Esophagus (tissue), 2 donors: ENCODE measurements at regions not wholly inside any gene's neighbourhood (a gene's known extent, or its start where the extent isn't known, plus 50 kb on each side); places are given as distances from the start of the nearest gene placed in this dataset.
A peak's percentile ranks its signal among the peaks of the same experiment; 100 is the strongest.

ENCODE experiments used
- H3K27ac ChIP-seq, 2 donors: one replicate each; pipeline ENCODE4 v1.5.1; 2013; ENCODE audit warnings: low read depth in 2 of 2, mild to moderate bottlenecking in 2 of 2, inconsistent platforms in 1 of 2, low read length in 1 of 2, moderate library complexity in 1 of 2
- H3K27me3 ChIP-seq, 2 donors: one replicate each; pipeline ENCODE4 v1.6.1; 2013; ENCODE audit warnings: low read length in 2 of 2, control low read depth in 1 of 2, mild to moderate bottlenecking in 1 of 2; ENCODE audit not compliant: insufficient read depth in 2 of 2, control insufficient read depth in 1 of 2
- H3K36me3 ChIP-seq, 2 donors: one replicate each; pipeline ENCODE4 v1.6.1; 2013; ENCODE audit warnings: low read length in 1 of 2; ENCODE audit not compliant: control insufficient read depth in 2 of 2, insufficient read depth in 2 of 2
- H3K4me1 ChIP-seq, 2 donors: one replicate each; pipeline ENCODE4 v1.6.1; 2013; ENCODE audit warnings: low read length in 1 of 2; ENCODE audit not compliant: control insufficient read depth in 2 of 2, insufficient read depth in 2 of 2
- H3K4me3 ChIP-seq, 2 donors: one replicate each; pipeline ENCODE4 v1.5.1; 2013; ENCODE audit warnings: low read length in 2 of 2, mild to moderate bottlenecking in 2 of 2, low read depth in 1 of 2, moderate library complexity in 1 of 2
- H3K9me3 ChIP-seq, 2 donors: one replicate each; pipeline ENCODE4 v1.6.1; 2013; ENCODE audit warnings: mild to moderate bottlenecking in 2 of 2, low read depth in 1 of 2, low read length in 1 of 2, moderate library complexity in 1 of 2; ENCODE audit not compliant: control insufficient read depth in 2 of 2, insufficient read depth in 1 of 2
- WGBS, 2 donors: extraction: QIAGEN DNeasy Blood & Tissue Kit; methylation state at CpG; one replicate each; pipeline ENCODE4 v1.1.7; 2013; 5-methylcytosine and 5-hydroxymethylcytosine counted together
- donor health status: healthy with polysubstance abuse.
- donor health status: Bipolar disorder and iron deficiency.

DNA sequence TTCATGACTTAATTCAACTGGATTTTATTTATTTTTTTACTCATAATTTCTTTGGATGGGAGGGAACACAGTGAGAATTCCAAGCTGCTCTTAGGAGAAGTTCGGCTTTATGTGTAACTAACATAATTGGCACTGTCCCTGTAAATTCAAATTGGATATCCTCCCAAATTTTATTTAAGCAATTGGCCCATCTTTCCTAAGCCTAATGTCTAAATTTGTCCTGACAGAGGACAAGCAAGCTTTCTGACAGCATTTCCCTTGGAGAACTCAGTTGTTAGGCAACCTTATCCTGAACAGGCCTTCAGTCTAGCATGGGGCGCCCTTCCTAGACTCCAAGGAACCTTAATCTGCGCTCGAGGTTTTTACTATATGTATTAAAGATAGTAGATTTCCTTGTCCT lies 550.3 kb downstream of the NUF2 start:
- no peak overlapping the region for H3K27ac ChIP-seq

DNA sequence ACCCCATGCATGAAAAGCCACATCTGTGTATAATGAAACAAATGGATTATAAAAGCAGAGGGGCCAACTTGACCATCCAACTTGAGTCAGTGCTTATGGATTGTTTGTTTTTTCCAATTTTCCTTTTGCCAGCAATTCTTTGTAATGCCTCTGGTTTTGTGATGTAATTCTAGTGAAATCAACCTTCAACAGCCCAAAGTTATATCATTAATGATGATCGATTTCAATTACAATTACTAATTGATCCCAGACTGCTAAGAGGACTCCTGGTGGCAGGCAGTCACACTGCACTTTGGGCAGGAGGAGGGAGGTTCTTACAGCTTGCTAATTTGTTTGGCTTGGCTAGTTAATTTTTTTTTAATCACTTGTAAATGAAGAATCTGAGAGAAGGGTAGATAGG lies 552.3 kb downstream of the NUF2 start:
- Histone ChIP-seq H3K27me3 (no peaks in the 10 kb centered on the region), H3K4me1 (peaks cover 0 to 3% of the 10 kb centered on the region in 2 donors), H3K36me3 (no peaks in the 10 kb centered on the region), H3K27ac (no peak overlapping the region), H3K9me3 (peaks cover 0 to 2% of the 10 kb centered on the region in 2 donors), H3K4me3 (no peak overlapping the region)
- 69 to 71% methylated on average over 1 of the region's 1 CpG for WGBS, 2 donors

More for the DNA sequence above, 550.3 kb downstream of the NUF2 start:
- Histone ChIP-seq H3K9me3 (peaks cover 0 to 2% of the 10 kb centered on the region in 2 donors), H3K4me3 (no peak overlapping the region), H3K36me3 (no peaks in the 10 kb centered on the region), H3K27me3 (no peaks in the 10 kb centered on the region), H3K4me1 (peaks cover 0 to 3% of the 10 kb centered on the region in 2 donors)
- WGBS, 2 donors: 61 to 63% methylated on average over 4 of the region's 4 CpGs

DNA sequence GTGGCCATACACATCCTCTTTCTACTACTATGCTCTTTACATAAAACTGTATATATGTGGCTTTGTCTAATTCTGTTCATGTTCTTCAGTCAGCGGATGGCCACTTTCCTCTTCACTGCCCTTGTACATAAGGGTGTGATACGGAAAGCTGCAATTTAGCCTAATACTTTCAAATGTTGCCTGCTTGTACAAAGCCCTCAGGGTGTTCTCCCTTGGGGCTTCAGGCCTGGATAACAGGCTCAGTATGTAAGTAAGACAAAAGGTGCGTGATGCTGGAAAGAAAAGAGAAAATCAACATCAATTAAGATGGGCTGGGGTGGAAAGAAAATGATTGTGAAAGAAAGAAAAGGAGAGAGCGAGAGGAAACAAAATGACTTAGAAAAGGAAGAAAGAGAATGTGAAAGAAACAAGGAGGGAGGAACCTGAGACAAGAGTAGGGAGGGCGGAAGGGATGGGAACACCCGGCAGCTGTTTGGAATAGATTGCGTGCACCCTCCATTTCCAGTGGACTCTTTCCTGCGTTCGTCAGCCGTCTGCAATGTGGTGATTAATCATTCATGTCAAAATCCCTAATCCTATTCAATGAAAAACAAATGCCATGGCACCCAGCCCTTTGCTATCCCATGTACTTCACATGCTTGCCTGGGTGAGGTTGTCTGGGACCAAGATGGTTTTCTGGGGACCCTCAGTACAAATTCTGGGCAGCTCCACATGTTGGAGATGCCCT lies 553.6 kb downstream of the NUF2 start:
- H3K36me3 ChIP-seq: no peaks in the 10 kb centered on the region
- peaks cover 0 to under 1% of the 10 kb centered on the region in 2 donors for H3K9me3 ChIP-seq
- no peak overlapping the region for H3K4me3 ChIP-seq
- no peaks in the 10 kb centered on the region for H3K27me3 ChIP-seq
- 36 to 49% methylated on average over 10 of the region's 10 CpGs for WGBS, 2 donors
- H3K27ac ChIP-seq: peak overlapping the region in 1 of 2 donors; percentile 80
- peaks cover 0 to 3% of the 10 kb centered on the region in 2 donors for H3K4me1 ChIP-seq

DNA sequence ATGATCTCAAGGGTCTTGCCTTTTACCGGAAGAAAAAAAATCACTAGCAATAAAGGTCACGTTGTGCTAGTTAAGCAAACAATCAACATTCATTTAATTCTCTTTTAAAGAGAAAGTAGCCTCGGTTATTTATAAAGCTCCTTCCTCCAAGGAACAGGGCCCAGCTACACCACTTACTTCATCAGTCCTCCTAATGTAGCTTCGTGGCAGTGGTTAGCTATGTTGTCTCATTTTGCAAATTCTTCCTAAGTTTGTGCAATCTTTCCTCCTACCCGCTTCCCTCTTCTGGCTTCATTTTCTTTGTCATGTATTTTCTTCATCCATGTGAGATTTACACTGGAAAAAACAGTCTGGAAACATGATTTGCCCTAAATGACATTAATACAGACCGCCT lies 554.2 kb downstream of the NUF2 start:
- 30% methylated on average over 6 of the region's 6 CpGs for WGBS, 2 donors

DNA sequence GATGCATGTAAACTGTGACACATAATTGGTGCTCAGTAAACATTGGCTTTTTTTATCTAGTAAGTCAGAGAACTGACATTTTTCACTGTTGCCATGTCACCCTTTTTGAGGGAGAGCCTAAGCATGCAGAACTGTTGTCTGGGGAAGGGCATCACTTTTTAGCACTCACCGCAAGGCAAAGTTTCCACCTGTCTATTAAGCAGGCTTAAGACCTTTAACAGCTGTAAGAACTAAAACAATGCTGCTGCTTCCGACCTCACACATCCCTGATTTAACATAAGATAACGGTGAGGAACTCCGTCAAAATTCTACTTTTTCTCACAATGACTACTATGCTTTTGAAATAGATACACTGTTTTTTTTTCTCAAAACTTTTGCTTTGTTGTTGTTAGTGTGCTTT lies 554.8 kb downstream of the NUF2 start:
- Histone ChIP-seq H3K27me3 (no peaks in the 10 kb centered on the region), H3K4me3 (no peak overlapping the region), H3K27ac (no peak overlapping the region), H3K36me3 (no peaks in the 10 kb centered on the region), H3K9me3 (no peaks in the 10 kb centered on the region), H3K4me1 (peaks cover 0 to 3% of the 10 kb centered on the region in 2 donors)
- WGBS, 2 donors: 68 to 76% methylated on average over 4 of the region's 4 CpGs

More for the DNA sequence above, 554.2 kb downstream of the NUF2 start:
- Histone ChIP-seq H3K36me3 (no peaks in the 10 kb centered on the region), H3K4me1 (peaks cover 0 to 3% of the 10 kb centered on the region in 2 donors), H3K9me3 (no peaks in the 10 kb centered on the region), H3K4me3 (no peak overlapping the region), H3K27me3 (no peaks in the 10 kb centered on the region), H3K27ac (no peak overlapping the region)

DNA sequence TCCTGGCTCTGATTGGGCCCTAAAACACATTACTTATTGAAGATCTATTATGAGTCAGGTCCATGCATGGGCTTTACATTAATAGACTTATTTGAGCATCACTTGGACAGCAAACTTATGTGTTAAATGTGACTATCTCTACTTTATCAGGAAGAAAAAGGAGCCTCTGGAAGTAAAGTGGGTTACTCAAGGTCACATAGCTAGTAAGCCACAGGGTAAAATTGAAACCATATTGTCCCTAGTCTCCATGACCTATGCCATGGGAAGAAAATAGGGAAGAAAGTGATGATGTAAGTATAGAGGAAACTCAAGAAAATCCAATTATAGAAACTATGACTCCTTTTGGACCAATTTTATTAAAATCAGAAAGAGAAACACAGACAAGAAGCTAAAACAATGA lies 555.3 kb downstream of the NUF2 start:
- Histone ChIP-seq H3K27me3 (no peaks in the 10 kb centered on the region), H3K27ac (no peak overlapping the region), H3K4me3 (no peak overlapping the region), H3K4me1 (peaks cover 0 to 3% of the 10 kb centered on the region in 2 donors), H3K9me3 (no peaks in the 10 kb centered on the region), H3K36me3 (no peaks in the 10 kb centered on the region)

DNA sequence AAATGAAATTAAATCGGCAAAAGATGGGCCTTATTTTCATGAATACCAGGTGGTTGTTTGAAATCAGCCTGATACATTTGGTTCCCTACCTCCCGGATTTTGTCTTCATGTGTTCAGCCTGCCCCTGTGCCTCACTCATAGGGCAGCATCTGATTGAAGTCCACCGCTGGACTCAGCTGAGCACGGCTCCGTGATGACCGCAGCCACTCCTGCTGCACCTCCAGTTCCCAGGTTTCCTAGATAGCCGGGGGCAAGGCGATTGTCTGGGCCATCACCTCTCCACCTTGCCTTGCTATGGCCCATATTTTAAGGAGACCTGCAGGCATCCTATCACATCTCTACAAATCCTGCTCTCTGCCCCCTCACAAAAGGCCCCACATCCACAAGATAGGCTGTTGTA lies 563.8 kb downstream of the NUF2 start:
- Histone ChIP-seq H3K27me3 (no peaks in the 10 kb centered on the region), H3K4me1 (no peaks in the 10 kb centered on the region), H3K9me3 (no peaks in the 10 kb centered on the region), H3K36me3 (no peaks in the 10 kb centered on the region), H3K4me3 (no peak overlapping the region), H3K27ac (no peak overlapping the region)
- WGBS, 2 donors: 89 to 95% methylated on average over 8 of the region's 8 CpGs

DNA sequence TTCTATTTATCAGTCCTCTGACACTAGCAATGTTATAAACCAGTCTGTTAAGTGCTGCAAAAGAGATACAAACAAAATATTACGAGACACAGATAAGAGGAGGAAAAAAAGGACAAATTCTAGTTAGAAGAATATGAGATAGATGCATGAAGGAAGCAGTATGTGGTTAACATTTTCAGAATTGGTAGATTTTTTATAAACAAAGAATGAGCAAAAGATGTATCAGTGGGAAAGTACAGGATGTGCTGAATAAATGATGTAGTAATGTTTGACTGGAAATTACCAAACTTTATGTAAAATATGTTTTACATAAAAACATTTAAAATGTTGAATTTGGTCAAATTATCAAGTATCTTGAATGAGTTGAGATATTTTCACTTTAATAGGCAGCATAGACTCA lies 574.2 kb downstream of the NUF2 start:
- 61 to 63% methylated on average over 1 of the region's 1 CpG for WGBS, 2 donors
- H3K9me3 ChIP-seq: no peaks in the 10 kb centered on the region
- no peaks in the 10 kb centered on the region for H3K27me3 ChIP-seq
- no peak overlapping the region for H3K4me3 ChIP-seq
- no peaks in the 10 kb centered on the region for H3K36me3 ChIP-seq
- no peak overlapping the region for H3K27ac ChIP-seq
- no peaks in the 10 kb centered on the region for H3K4me1 ChIP-seq

DNA sequence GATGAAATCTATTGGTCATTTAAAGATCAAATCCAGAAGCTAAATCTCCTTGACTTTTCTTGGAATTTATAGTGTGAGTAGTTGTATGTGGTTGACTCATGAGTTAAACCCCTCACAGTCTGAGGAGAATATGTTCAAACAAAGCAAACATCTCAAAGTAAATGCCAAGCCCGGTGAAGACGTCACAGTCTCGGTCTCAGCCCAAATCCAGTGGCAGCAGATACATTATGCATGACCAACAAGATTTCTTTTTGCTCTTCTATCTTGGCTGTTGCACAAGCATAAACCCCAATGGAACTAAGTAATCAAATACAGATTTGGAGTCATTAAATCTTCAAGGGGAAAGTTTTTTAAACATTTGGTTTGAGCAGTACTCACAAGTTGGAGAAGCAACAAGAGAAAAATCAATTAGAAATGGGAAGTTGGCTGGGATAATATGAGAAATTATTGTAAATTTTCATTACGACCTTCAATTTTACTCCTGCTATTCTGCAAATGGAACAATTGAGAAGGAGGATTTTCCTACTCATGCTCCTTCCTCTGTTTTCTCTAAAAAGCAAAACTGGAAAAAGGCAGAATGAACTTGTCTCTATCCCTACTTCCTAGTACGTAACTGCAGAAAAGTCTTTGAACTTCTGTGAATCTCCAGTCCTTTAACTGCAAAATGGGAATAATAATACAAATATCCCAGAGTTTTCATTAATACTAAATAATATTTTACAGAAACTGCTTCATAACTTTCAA lies 575.8 kb downstream of the NUF2 start:
- WGBS, 2 donors: 55 to 57% methylated on average over 5 of the region's 5 CpGs
- Histone ChIP-seq H3K4me1 (no peaks in the 10 kb centered on the region), H3K27ac (no peak overlapping the region), H3K27me3 (no peaks in the 10 kb centered on the region), H3K36me3 (no peaks in the 10 kb centered on the region), H3K4me3 (no peak overlapping the region), H3K9me3 (no peaks in the 10 kb centered on the region)

DNA sequence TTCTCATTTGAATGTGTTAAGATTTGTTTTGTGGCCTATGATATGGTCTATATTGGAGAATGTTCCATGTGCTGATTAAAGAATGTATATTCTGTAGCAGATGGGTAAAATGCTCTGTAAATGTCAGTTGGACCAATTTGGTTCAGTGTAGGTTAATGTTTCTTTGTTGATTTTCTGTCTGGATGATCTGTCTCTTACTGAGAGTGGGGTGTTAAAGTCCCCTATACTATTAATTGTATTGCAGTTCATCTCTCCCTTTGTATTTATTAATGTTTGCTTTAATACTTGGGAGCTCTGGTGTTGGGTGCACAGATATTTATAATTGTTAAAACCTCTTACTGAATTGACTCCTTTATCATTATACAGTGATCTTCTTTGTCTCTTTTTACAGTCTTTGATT lies 584.5 kb downstream of the NUF2 start:
- Histone ChIP-seq H3K9me3 (no peaks in the 10 kb centered on the region), H3K36me3 (no peaks in the 10 kb centered on the region), H3K4me1 (no peaks in the 10 kb centered on the region), H3K27ac (no peak overlapping the region), H3K27me3 (no peaks in the 10 kb centered on the region), H3K4me3 (no peak overlapping the region)
